ENCODE measurements at regions not wholly inside any gene's neighbourhood (a gene's known extent, or its start where the extent isn't known, plus 50 kb on each side); places are given as distances from the start of the nearest gene placed in this dataset.
"Not testable (repeated sequence)": the region's sequence is repeated elsewhere in the genome, so short reads cannot be mapped to it uniquely, and the experiment has no call there.

- no peak for DNase-seq
These were observed 971.6 kb downstream of the SUCLG1 start for GRCh38 chr2:83487451-83487850.

- DNase-seq = no peak
These were observed 977.6 kb downstream of the SUCLG1 start for GRCh38 chr2:83481436-83481835.

DNA sequence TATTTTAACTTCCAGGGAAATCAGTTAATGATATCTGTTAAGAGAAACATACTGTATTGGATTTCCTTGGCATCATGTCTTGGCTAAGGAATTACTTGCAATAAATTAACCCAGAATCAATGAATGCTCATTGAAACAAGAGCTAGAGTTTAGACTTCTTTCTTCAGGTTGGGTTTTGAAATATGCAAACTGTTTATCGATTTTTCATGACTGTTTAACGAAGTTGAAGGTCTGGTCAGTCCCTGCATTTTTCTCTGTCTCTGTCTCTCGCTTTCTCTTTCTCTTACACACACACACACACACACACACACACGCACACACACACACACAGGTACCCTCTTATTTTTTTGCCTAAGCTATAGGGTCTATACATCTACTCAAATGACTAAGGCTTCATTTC lies 981.0 kb downstream of the SUCLG1 start:
- DNase-seq = no peak

DNA sequence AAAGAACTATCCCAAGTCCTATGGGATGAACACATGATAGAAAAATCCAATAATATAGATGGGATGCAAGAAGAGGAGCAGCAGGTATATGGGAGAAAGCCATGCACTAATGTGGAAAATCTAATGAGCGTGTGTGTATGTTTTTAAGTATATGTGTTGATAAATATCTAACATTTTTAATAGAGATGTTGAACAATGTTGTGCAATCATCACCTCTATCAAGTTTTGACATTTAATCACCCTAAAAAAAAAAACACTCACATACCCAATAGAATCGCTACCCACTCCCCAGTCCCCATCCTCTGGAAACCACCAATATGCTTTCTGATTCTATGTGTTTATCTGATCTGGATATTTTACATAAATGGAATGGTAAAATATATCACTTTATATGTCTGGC lies 983.7 kb downstream of the SUCLG1 start:
- no peak for DNase-seq

- DNase-seq = no peak
These were observed 987.4 kb downstream of the SUCLG1 start for GRCh38 chr2:83471655-83472054.

- no peak for DNase-seq
These were observed 988.2 kb downstream of the SUCLG1 start for GRCh38 chr2:83470928-83471327.

- DNase-seq = no peak
These were observed 994.6 kb downstream of the SUCLG1 start for GRCh38 chr2:83464444-83464843.

- DNase-seq = no peak
These were observed 996.2 kb downstream of the SUCLG1 start for GRCh38 chr2:83462881-83463280.

DNA sequence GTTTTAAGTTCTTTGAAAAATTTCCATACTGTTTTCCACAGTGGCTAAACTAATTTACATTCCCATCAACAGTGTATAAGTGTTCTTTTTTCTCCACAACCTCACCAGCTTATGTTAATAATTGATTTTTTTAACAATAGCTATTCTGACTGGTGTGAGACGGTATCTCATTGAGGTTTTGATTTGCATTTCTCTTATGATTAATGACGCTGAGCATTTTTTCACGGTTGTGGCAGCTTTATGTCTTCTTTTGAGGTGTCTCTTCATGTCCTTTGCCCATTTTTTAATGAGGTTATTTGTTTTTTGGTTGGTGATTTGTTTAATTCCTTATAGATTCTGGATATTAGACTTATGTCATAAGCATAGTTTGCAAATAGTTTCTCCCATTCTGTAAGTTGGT lies 997.9 kb downstream of the SUCLG1 start:
- DNase-seq = no peak

DNA sequence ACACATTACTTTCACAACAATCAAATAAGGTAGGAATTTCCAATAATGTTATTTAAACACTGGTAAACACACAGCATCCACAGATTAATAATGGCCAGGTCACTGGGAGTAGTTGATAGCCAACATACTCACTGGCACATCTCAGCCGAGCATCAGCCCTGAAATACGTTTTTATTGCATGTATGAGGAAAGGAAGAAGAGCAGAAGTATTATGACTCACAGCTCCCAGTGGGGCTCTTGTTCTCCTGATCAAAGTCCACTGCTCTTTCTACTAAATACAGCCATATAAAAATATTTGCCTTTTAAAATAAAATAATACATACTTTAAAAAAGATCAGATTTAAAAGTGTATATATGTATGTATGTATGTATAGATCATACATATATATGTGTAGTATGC lies 999.6 kb downstream of the SUCLG1 start:
- no peak for DNase-seq

GRCh38 chr2:83435989-83436388 lies 1023.1 kb downstream of the SUCLG1 start:
- no peak for DNase-seq

DNA sequence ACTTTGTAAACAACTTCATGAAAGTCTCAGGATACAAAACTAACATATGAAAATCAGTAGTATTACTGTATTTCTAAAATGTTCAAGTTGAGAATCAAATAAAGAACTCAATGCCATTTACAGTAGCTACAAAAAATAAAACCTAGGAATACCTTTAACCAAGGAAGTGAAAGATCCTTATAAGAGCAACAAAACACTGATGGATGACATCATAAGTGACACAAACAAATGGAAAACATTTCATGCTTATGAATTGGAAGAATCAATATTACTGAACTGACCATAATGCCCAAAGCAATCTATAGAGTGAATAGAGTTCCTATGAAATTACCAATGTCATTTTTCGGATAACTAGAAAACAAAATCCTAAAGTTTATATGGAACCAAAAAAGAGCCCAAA lies 1038.1 kb downstream of the SUCLG1 start:
- no peak for DNase-seq

DNA sequence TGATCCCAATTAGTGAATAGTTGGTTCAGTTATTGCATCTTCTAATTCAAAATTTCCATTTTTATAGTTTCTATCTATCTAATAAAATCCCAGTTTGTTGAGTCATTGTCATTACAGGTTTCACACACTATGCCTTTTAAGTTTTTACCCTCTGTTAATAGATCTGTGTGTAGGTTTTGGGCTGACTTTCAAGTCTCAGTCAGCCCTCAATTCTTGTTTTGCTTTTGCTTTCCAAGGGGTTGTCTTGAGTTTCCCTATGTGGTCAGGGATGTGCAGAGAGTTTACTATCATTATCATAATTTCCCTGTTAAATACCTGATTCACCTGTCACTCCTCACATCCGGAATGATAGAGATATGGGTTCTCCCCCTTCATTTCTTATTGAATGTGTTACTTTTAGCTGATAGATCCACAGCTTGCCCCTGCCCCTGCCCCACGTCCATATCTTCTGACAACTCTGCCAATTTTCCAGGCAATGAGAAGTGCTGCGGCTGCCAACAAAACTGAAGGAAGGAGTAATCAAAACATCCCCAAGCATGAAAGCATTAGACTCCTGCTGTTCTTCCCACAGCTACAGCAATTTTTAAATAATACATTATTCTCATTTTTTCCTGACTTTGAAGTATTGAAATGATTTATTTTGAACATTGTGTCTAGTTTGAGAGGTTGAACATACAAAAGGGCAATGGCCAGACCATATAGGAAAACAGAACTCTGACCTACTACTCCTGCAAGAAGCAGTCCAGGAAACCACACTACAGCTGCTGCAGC lies 1064.8 kb downstream of the SUCLG1 start:
- DNase-seq = no peak

- DNase-seq = no peak
These were observed 1070.3 kb downstream of the SUCLG1 start for GRCh38 chr2:83388804-83389203.

GRCh38 chr2:83386549-83386948 lies 1072.5 kb downstream of the SUCLG1 start:
- DNase-seq = no peak

DNA sequence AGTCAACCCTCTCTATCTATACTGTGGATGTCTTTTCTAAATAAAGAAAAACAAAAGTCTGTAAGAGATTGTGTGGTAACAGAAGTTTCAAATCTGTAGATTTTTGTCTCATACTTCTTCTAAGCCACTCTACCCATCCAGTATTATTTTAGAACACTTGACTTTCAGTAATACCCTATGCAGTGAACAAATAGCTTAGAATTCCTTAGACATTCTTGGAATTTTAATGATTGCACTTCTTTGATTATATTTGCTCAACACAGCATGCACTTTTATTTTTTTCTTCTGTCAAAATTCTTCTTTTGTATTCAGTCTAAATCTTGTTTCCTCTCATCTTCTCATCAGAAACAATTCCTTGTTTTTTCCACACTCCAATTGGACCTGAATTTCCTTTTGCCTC lies 1080.2 kb downstream of the SUCLG1 start:
- DNase-seq = no peak

GRCh38 chr2:83376731-83377130 lies 1082.3 kb downstream of the SUCLG1 start:
- no peak for DNase-seq

DNA sequence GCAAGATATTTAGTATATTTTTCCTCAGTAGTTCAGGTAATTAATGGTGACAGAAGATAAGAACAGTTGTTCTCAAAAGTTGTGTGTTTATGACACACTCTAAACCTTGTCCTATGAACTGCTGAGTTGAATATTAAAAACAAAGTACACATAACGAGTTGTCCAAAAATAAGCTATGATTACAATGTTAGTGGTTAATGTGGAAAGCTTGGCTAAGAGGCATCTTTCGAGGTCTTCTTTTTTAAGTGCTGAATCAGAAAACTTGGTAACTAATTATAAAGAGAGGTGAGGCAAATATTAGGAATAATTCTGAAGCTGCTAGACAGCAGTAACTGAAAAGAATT lies 1088.7 kb downstream of the SUCLG1 start:
- DNase-seq = no peak

DNA sequence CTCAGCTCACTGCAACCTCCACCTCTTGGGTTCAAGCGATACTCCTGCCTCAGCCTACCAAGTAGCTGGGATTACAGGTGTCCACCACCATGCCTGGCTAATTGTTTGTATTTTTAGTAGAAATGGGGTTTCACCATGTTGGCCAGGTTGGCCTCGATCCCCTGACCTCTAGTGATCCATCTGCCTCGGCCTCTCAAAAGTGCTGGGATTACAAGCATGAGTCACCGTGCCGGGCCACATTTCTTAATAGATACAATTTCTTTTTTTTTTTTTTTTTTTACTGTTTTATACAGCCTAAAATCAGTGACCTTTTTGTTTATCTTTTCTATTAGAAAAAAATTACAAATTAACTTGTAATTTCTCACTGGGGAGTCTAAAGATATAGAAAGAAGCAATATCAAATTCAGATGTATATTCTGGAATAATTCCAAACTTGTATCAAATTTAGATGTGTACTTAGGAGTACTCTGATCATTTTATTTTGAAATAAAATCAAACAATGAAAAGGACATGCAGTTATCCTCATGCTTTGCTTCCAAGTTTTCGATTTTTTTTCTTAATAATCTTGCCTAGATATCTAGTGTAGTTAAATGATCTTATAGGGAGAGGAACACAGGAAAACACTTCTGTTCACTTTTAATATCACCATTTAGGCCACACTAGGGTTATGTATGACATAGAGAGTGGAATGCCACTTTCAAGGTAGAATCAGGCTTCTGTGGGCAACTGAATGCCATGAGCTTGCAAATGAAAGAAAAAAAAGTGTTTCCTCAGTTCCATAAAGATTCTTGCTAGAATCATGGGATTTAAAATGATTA lies 1089.3 kb downstream of the SUCLG1 start:
- DNase-seq = no peak

DNA sequence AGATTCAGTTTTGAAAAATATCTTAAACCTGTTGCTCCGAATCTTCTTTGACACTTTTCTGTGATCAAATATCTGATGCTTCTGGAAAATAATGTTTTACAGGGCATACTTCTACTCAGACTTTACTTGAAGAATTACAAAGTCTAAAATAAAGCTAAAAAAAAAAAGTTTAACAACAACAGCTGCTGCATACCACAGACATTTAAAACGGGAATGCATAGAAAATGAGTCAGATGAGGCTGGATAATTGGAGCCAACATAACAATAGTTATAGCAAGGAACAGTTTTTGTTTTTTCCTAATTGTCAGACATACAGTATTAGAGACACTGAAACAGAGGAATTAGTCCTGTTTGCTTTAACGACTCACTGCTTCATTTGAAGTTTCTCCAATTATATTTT lies 1090.2 kb downstream of the SUCLG1 start:
- DNase-seq = no peak

DNA sequence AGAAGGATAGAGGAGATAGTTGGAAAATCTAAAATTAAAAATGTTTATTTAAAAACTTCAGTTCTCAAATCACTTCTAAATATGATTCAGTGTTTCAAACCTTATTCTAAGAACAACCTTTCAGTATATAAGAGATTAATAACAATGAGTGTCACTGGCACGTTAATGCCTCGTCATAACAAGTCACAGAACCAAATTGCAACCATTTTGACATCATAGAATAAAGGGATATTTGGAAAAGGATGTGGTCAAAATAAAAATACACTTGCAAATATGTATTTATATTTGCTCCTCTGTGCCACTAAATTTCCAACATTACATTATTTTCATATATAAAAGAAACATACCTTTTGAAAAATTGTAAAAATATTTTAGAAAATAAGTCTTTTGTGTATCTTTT lies 1090.6 kb downstream of the SUCLG1 start:
- no peak for DNase-seq

DNA sequence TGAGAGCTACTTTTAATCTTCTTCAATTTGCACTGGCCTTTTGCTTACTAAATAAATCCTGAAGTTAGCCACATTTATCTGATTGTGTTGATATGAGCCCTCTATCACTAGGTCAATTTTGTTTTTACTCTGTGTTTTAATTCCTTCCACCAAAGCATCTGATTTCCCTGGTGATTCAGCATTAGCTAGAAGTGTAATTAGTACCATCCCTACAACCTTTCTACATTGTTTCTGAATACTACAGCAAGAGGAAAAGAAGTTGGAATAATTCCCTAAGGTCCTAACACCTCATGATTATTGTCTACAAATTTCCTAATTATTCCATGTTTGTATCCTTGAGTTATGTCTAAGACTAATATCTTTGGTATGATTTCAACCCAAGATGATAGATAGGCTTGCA lies 1093.6 kb downstream of the SUCLG1 start:
- DNase-seq = no peak

- no peak for DNase-seq
These were observed 1094.8 kb downstream of the SUCLG1 start for GRCh38 chr2:83364264-83364663.

GRCh38 chr2:83363138-83363537 lies 1095.9 kb downstream of the SUCLG1 start:
- DNase-seq = not testable (repeated sequence)

DNA sequence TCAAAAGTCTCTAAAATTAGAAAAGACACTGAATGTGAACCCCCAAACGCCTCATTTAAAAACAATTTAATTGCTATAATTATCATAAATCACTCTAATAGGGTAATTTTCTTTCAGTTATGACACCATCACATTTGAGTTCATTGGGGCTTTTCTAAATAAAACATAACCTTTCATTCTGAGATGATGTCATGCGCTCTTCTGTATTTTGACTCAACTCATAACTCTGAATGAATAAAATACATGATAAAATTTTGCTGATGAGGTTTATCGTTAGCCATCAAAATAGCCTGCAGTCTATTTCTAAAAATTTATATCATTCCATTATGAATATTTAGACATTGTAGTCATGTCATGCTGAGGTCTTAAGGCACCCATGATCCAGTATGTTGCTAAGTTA lies 1099.7 kb downstream of the SUCLG1 start:
- DNase-seq = no peak
